ENCODE measurements at regions not wholly inside any gene's neighbourhood (a gene's known extent, or its start where the extent isn't known, plus 50 kb on each side); places are given as distances from the start of the nearest gene placed in this dataset.

DNA sequence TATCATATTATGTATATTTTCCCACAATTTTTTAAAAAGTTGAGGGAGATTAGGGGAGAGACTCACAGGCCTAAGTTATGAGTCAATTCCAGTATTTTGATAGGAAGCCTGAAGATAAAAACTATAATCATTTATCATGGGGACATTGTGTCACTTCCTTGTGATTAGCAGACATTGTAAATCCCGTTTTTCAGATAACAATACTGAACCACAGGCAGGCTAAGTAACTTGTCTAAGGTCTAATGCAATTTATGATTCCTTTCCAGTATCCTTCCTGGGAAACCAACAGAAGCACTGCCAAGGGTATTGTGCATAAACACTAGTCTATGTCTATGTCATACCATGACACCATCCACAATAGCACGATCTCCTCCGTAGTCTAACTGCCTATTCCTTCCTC, 235.2 kb upstream of the PIK3C3 start:
- TF ChIP-seq CTCF (IDR thresholded peaks at IDR 0.05) (no peak), POLR2AphosphoS5 (IDR thresholded peaks at IDR 0.05) (no peak), POLR2A (IDR thresholded peaks at IDR 0.05) (no peak), EP300 (IDR thresholded peaks at IDR 0.05) (no peak)

Data from sigmoid colon (tissue), 4 donors.